B cell (primary cell): ENCODE measurements at regions not wholly inside any gene's neighbourhood (a gene's known extent, or its start where the extent isn't known, plus 50 kb on each side); places are given as distances from the start of the nearest gene placed in this dataset.

Experiments
- ATAC-seq: fragments of 200-7000 bp; cut with Tn5 transposase; one replicate; pipeline ENCODE4 v1.10.0; 2021; ENCODE audit warnings: low read depth, mild to moderate bottlenecking, moderate number of reproducible peaks, moderate library complexity
- CTCF ChIA-PET: fragments of 350-600 bp; sonication (Branson Sonifier 250); formaldehyde crosslinking; loops from one replicate; lab custom pipeline; 2021; ENCODE audit warnings: antibody characterized with exemption, inconsistent platforms; lab: Charles Lee
- POLR2A ChIA-PET: fragments of 350-600 bp; sonication (Branson Sonifier 250); formaldehyde crosslinking; loops from one replicate; lab custom pipeline; 2021; ENCODE audit warnings: antibody characterized with exemption; lab: Charles Lee
- DNase-seq: peaks from one replicate; pipeline ENCODE4 v3.0.0; 2013
- H2AFZ ChIP-seq: 2 replicates; pipeline ENCODE4 v1.6.1; 2012; ENCODE audit warnings: mild to moderate bottlenecking, low read depth, low read length; ENCODE audit not compliant: insufficient read depth, poor library complexity, severe bottlenecking
- H3K27ac ChIP-seq, 2 donors: 1 replicate in 1 of 2; 2 replicates in 1 of 2; pipeline ENCODE4 v1.5.1; 2012 to 2013; ENCODE audit warnings: low read length in 2 of 2, mild to moderate bottlenecking in 2 of 2, moderate library complexity in 1 of 2
- H3K27me3 ChIP-seq, 4 experiments: fragments of 200-600 bp in 1 of 4; sonication (generic) in 1 of 4; replicated peaks in 1 of 4; 1 replicate in 2 of 4; 2 replicates in 2 of 4; pipeline versions ENCODE4 v1.6.1 to v1.7.0; 2013 to 2016; ENCODE audit warnings: low read length in 3 of 4, mild to moderate bottlenecking in 2 of 4, mixed read lengths in 1 of 4, moderate library complexity in 1 of 4; ENCODE audit not compliant: insufficient read depth in 4 of 4, control insufficient read depth in 3 of 4; ENCODE audit errors: control extremely low read depth in 1 of 4
- H3K36me3 ChIP-seq, 2 experiments: replicated peaks in 1 of 2; 1 replicate in 1 of 2; 2 replicates in 1 of 2; pipeline versions ENCODE4 v1.6.1 to v1.7.1; 2013; ENCODE audit warnings: low read length in 1 of 2; ENCODE audit not compliant: insufficient read depth in 2 of 2, control insufficient read depth in 1 of 2; ENCODE audit errors: control extremely low read depth in 1 of 2, extremely low read depth in 1 of 2
- H3K4me1 ChIP-seq, 2 donors: fragments of 200-600 bp in 1 of 2; sonication (generic) in 1 of 2; 1 replicate in 1 of 2; 2 replicates in 1 of 2; pipeline versions ENCODE4 v1.5.1 to v1.6.1; 2013 to 2017; ENCODE audit warnings: low read length in 2 of 2; ENCODE audit not compliant: control insufficient read depth in 2 of 2, insufficient read depth in 2 of 2
- H3K4me2 ChIP-seq: replicated peaks from 2 replicates; pipeline ENCODE3; 2012; ENCODE audit warnings: mild to moderate bottlenecking, low read depth, low read length; ENCODE audit not compliant: poor library complexity, severe bottlenecking
- H3K4me3 ChIP-seq, 5 experiments: fragments of 200-600 bp in 1 of 5; sonication (generic) in 1 of 5; 1 replicate in 3 of 5; 2 replicates in 2 of 5; pipeline versions ENCODE4 v1.5.1 to v1.7.0; 2011 to 2016; ENCODE audit warnings: low read length in 4 of 5, mild to moderate bottlenecking in 4 of 5, low read depth in 2 of 5, control low read depth in 1 of 5, moderate library complexity in 1 of 5; ENCODE audit not compliant: insufficient read depth in 1 of 5; ENCODE audit errors: control extremely low read depth in 1 of 5, extremely low read depth in 1 of 5
- H3K79me2 ChIP-seq: fragments of 200-600 bp; sonication (generic); one replicate; pipeline ENCODE4 v1.6.0; 2016; ENCODE audit warnings: low read length; ENCODE audit not compliant: control insufficient read depth, insufficient read depth
- H3K9ac ChIP-seq: fragments of 200-600 bp; sonication (generic); 2 replicates; pipeline ENCODE4 v1.6.1; 2017; ENCODE audit warnings: mild to moderate bottlenecking, low read length, moderate library complexity
- H3K9me3 ChIP-seq, 3 donors: one replicate each; pipeline versions ENCODE4 v1.6.1 to v1.7.1; 2013; ENCODE audit warnings: low read length in 2 of 3; ENCODE audit not compliant: control insufficient read depth in 2 of 3, insufficient read depth in 1 of 3; ENCODE audit errors: control extremely low read depth in 1 of 3
- H4K20me1 ChIP-seq: 2 replicates; pipeline ENCODE4 v1.6.0; 2012; ENCODE audit warnings: mild to moderate bottlenecking, low read length; ENCODE audit not compliant: insufficient read depth, control insufficient read depth, poor library complexity, severe bottlenecking
- H3K27ac Mint-ChIP-seq: one replicate; pipeline ENCODE4 v1.8.0; 2021; ENCODE audit warnings: mixed read lengths
- H3K27me3 Mint-ChIP-seq: one replicate; pipeline ENCODE4 v1.8.0; 2021; ENCODE audit warnings: mixed read lengths
- H3K4me1 Mint-ChIP-seq: one replicate; pipeline ENCODE4 v1.8.0; 2021; ENCODE audit warnings: mixed read lengths
- H3K4me3 Mint-ChIP-seq: one replicate; pipeline ENCODE4 v1.8.0; 2021; ENCODE audit warnings: mixed read lengths
- H3K9me3 Mint-ChIP-seq: one replicate; pipeline ENCODE4 v1.8.0; 2022; ENCODE audit warnings: mixed read lengths; ENCODE audit not compliant: insufficient read depth
- EZH2 ChIP-seq: IDR thresholded peaks from 2 replicates; pipeline ENCODE4 v1.6.1; 2012; ENCODE audit warnings: borderline replicate concordance, low read depth, mild to moderate bottlenecking, moderate library complexity, low read length; ENCODE audit not compliant: insufficient read depth, poor library complexity, severe bottlenecking
- WGBS: methylation state at CpG from one replicate; pipeline ENCODE4 v1.1.5; 2013; ENCODE audit warnings: missing lambda C conversion rate; ENCODE audit not compliant: insufficient coverage; 5-methylcytosine and 5-hydroxymethylcytosine counted together
- intact Hi-C: fragments of 100-400 bp; cut with micrococcal nuclease; formaldehyde crosslinking; loops from one replicate; pipeline ENCODE4 v1.10.0; 2022
- TF ChIP-seq, protein P1 (sequence below): fragments of 200-600 bp; IDR thresholded peaks from one replicate; pipeline ENCODE4 v1.8.0; 2022; ENCODE audit warnings: antibody characterized with exemption, mild to moderate bottlenecking

GRCh38 chr13:108102771-108103170 is 112.6 kb downstream of the LIG4 start:
- ChIA-PET CTCF (no interaction called here), POLR2A (no interaction called here)
- 83% methylated on average over 4 of the region's 6 CpGs for WGBS

GRCh38 chr13:108096301-108096915 is 118.9 kb downstream of the LIG4 start:
- DNase-seq = no peak
- ATAC-seq = no peak
- no peak overlapping the region for H3K27ac Mint-ChIP-seq
- H3K9me3 ChIP-seq = no peaks in the 10 kb centered on the region
- no peaks in the 10 kb centered on the region for H4K20me1 ChIP-seq
- no peak overlapping the region for H3K4me2 ChIP-seq
- H3K27ac ChIP-seq = no peak overlapping the region
- no peaks in the 10 kb centered on the region for H3K79me2 ChIP-seq
- intact Hi-C loops = no loop called here
- H3K4me3 Mint-ChIP-seq = no peak overlapping the region
- H3K36me3 ChIP-seq = no peaks in the 10 kb centered on the region
- H3K9me3 Mint-ChIP-seq = no peaks in the 10 kb centered on the region
- CTCF ChIA-PET = no interaction called here
- POLR2A ChIA-PET = no interaction called here
- H3K4me1 Mint-ChIP-seq = no peaks in the 10 kb centered on the region
- H3K4me1 ChIP-seq = no peaks in the 10 kb centered on the region
- no peaks in the 10 kb centered on the region for H3K27me3 ChIP-seq
- 69% methylated on average over 2 of the region's 5 CpGs for WGBS
- H3K9ac ChIP-seq = no peak overlapping the region
- peaks cover 11% of the 10 kb centered on the region for H3K27me3 Mint-ChIP-seq
- H2AFZ ChIP-seq = no peak overlapping the region
- no peak overlapping the region for H3K4me3 ChIP-seq
- no peak for TF ChIP-seq EZH2
- TF ChIP-seq, protein P1, sequence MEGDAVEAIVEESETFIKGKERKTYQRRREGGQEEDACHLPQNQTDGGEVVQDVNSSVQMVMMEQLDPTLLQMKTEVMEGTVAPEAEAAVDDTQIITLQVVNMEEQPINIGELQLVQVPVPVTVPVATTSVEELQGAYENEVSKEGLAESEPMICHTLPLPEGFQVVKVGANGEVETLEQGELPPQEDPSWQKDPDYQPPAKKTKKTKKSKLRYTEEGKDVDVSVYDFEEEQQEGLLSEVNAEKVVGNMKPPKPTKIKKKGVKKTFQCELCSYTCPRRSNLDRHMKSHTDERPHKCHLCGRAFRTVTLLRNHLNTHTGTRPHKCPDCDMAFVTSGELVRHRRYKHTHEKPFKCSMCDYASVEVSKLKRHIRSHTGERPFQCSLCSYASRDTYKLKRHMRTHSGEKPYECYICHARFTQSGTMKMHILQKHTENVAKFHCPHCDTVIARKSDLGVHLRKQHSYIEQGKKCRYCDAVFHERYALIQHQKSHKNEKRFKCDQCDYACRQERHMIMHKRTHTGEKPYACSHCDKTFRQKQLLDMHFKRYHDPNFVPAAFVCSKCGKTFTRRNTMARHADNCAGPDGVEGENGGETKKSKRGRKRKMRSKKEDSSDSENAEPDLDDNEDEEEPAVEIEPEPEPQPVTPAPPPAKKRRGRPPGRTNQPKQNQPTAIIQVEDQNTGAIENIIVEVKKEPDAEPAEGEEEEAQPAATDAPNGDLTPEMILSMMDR = no peak

More at GRCh38 chr13:108102771-108103170, 112.6 kb downstream of the LIG4 start:
- Histone ChIP-seq H2AFZ (no peak overlapping the region), H3K27ac (no peak overlapping the region), H3K4me2 (no peak overlapping the region), H4K20me1 (no peaks in the 10 kb centered on the region), H3K4me1 (no peaks in the 10 kb centered on the region), H3K36me3 (no peaks in the 10 kb centered on the region), H3K27me3 (no peaks in the 10 kb centered on the region), H3K9me3 (no peaks in the 10 kb centered on the region), H3K4me3 (no peak overlapping the region), H3K9ac (no peak overlapping the region), H3K79me2 (no peaks in the 10 kb centered on the region)
- Mint-ChIP-seq H3K4me1 (no peaks in the 10 kb centered on the region), H3K27me3 (peaks cover 11% of the 10 kb centered on the region), H3K9me3 (no peaks in the 10 kb centered on the region), H3K27ac (no peak overlapping the region), H3K4me3 (no peak overlapping the region)
- DNase-seq (no peak), ATAC-seq (no peak)
- intact Hi-C loops = no loop called here
- TF ChIP-seq, protein P1 = no peak
- no peak for TF ChIP-seq EZH2
